ENCODE measurements at regions not wholly inside any gene's neighbourhood (a gene's known extent, or its start where the extent isn't known, plus 50 kb on each side); places are given as distances from the start of the nearest gene placed in this dataset.
"Not testable (repeated sequence)": the region's sequence is repeated elsewhere in the genome, so short reads cannot be mapped to it uniquely, and the experiment has no call there.

GRCh38 chr6:169975701-169976100, 224.3 kb downstream of the ERMARD start:
- in situ Hi-C loops (cut with HindIII; ENCODE audit: low sequenced_read_pairs), result no loop called here
- no peak for DNase-seq (ENCODE audit: low spot score)

GRCh38 chr6:169975286-169975685, 223.9 kb downstream of the ERMARD start:
- in situ Hi-C loops (cut with HindIII; ENCODE audit: low sequenced_read_pairs), result no loop called here
- DNase-seq (ENCODE audit: low spot score), result no peak

GRCh38 chr6:169974663-169975062, 223.2 kb downstream of the ERMARD start:
- in situ Hi-C loops (cut with HindIII; ENCODE audit: low sequenced_read_pairs), result no loop called here
- no peak for DNase-seq (ENCODE audit: low spot score)

GRCh38 chr6:169973588-169974467, 222.4 kb downstream of the ERMARD start:
- DNase-seq (ENCODE audit: low spot score); in situ Hi-C loops (cut with HindIII; ENCODE audit: low sequenced_read_pairs): not testable (repeated sequence)

- DNase-seq (ENCODE audit: low spot score), result no peak
- in situ Hi-C loops (cut with HindIII; ENCODE audit: low sequenced_read_pairs), result no loop called here
Measured at GRCh38 chr6:169972736-169973135, 221.3 kb downstream of the ERMARD start.

GRCh38 chr6:169972101-169972651, 220.8 kb downstream of the ERMARD start:
- in situ Hi-C loops (cut with HindIII; ENCODE audit: low sequenced_read_pairs), result no loop called here
- DNase-seq (ENCODE audit: low spot score), result no peak

- no peak for DNase-seq (ENCODE audit: low spot score)
- in situ Hi-C loops (cut with HindIII; ENCODE audit: low sequenced_read_pairs), result no loop called here
Measured at GRCh38 chr6:169971081-169971861, 219.8 kb downstream of the ERMARD start.

- no peak for DNase-seq (ENCODE audit: low spot score)
- in situ Hi-C loops (cut with HindIII; ENCODE audit: low sequenced_read_pairs), result no loop called here
Measured at GRCh38 chr6:169970306-169970988, 219.0 kb downstream of the ERMARD start.

GRCh38 chr6:169969372-169970099, 218.1 kb downstream of the ERMARD start:
- in situ Hi-C loops (cut with HindIII; ENCODE audit: low sequenced_read_pairs), result no loop called here
- peak; percentile 46 for DNase-seq (ENCODE audit: low spot score)

GRCh38 chr6:169968541-169969270, 217.3 kb downstream of the ERMARD start:
- in situ Hi-C loops (cut with HindIII; ENCODE audit: low sequenced_read_pairs), result no loop called here

GRCh38 chr6:169967687-169968086, 216.3 kb downstream of the ERMARD start:
- DNase-seq (ENCODE audit: low spot score), result no peak

More at GRCh38 chr6:169968541-169969270, 217.3 kb downstream of the ERMARD start:
- no peak for DNase-seq (ENCODE audit: low spot score)

GRCh38 chr6:169966312-169967181, 215.1 kb downstream of the ERMARD start:
- in situ Hi-C loops (cut with HindIII; ENCODE audit: low sequenced_read_pairs), result no loop called here
- no peak for DNase-seq (ENCODE audit: low spot score)

More at GRCh38 chr6:169967687-169968086, 216.3 kb downstream of the ERMARD start:
- in situ Hi-C loops (cut with HindIII; ENCODE audit: low sequenced_read_pairs), result no loop called here

GRCh38 chr6:169965657-169966311, 214.4 kb downstream of the ERMARD start:
- no peak for DNase-seq (ENCODE audit: low spot score)
- in situ Hi-C loops (cut with HindIII; ENCODE audit: low sequenced_read_pairs), result no loop called here

GRCh38 chr6:169965239-169965638, 213.8 kb downstream of the ERMARD start:
- peak; percentile 55 for DNase-seq (ENCODE audit: low spot score)
- in situ Hi-C loops (cut with HindIII; ENCODE audit: low sequenced_read_pairs), result no loop called here

- in situ Hi-C loops (cut with HindIII; ENCODE audit: low sequenced_read_pairs), result no loop called here
- peak; percentile 58 for DNase-seq (ENCODE audit: low spot score)
Measured at GRCh38 chr6:169964486-169965180, 213.2 kb downstream of the ERMARD start.

GRCh38 chr6:169963581-169964297, 212.3 kb downstream of the ERMARD start:
- in situ Hi-C loops (cut with HindIII; ENCODE audit: low sequenced_read_pairs), result no loop called here

More at GRCh38 chr6:169963581-169964297, 212.3 kb downstream of the ERMARD start:
- no peak for DNase-seq (ENCODE audit: low spot score)

Measured in G401 (cell line).